ENCODE measurements at regions not wholly inside any gene's neighbourhood (a gene's known extent, or its start where the extent isn't known, plus 50 kb on each side); places are given as distances from the start of the nearest gene placed in this dataset.

DNA sequence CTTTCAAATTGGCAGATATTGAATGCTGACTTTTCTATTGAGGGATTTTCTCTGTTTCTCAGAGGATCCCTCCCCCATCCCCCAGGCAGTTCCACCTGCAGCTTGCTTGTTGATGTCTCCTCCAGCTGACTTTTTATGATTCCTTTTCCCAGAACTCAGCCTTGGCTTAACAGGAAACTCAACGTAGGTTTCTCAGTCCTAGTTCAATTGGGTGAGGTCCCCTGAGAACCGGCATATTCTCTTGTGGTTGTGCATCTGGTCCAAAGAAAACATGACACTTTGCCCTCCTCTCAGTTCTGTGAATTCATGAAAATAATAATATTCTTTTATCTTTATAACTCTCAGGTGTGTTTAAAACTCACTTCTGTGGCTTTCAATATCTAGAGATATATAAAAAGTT, 1222.1 kb downstream of the OTOL1 start:
- POLR2A ChIA-PET, result no interaction called here
- WGBS (ENCODE audit: insufficient coverage, low coverage, missing lambda C conversion rate), result 0% methylated on average over 2 of the region's 2 CpGs
- no peaks in the 10 kb centered on the region for H3K4me1 ChIP-seq (replicated peaks in 1 of 2; ENCODE audit: control insufficient read depth in 2 of 2, insufficient read depth in 2 of 2, low read length in 2 of 2)
- H3K4me2 ChIP-seq (ENCODE audit: insufficient read depth, low read length), result no peak overlapping the region
- in situ Hi-C loops (cut with MboI), result no loop called here
- BruUV-seq (replicated peaks), result no TSS peak
- H3K27ac ChIP-seq (ENCODE audit: extremely low read depth, low read depth, low read length), result no peak overlapping the region
- DNase-seq (ENCODE audit: extremely low read depth in 1 of 4, low spot score in 3 of 4), result no peak
- no peak overlapping the region for H3K4me3 ChIP-seq
- H3K36me3 ChIP-seq (ENCODE audit: control insufficient read depth, insufficient read depth, low read length), result no peaks in the 10 kb centered on the region
- no peak for ATAC-seq
- H4K20me1 ChIP-seq (replicated peaks; ENCODE audit: control insufficient read depth, insufficient read depth, low read length), result no peaks in the 10 kb centered on the region
- H2AFZ ChIP-seq (ENCODE audit: low read depth, low read length), result no peak overlapping the region
- CTCF ChIA-PET (ENCODE audit: low intra/inter-chr PET ratio), result no interaction called here
- FAIRE-seq, result no peak
- no peak overlapping the region for H3K9ac ChIP-seq (ENCODE audit: insufficient read depth in 1 of 2, low read depth in 2 of 2, low read length in 2 of 2)
- intact Hi-C loops (cut with micrococcal nuclease), result no loop called here
- H3K9me3 ChIP-seq (replicated peaks; ENCODE audit: control insufficient read depth, insufficient read depth, low read depth, low read length), result no peaks in the 10 kb centered on the region; the same call in 1 of the 2 replicates
- H3K9me1 ChIP-seq (ENCODE audit: control insufficient read depth, insufficient read depth, low read length), result no peaks in the 10 kb centered on the region
- H3K79me2 ChIP-seq (ENCODE audit: control insufficient read depth, insufficient read depth, low read length), result no peaks in the 10 kb centered on the region
- no peaks in the 10 kb centered on the region for H3K27me3 ChIP-seq (ENCODE audit: control insufficient read depth in 2 of 2, insufficient read depth in 2 of 2, low read length in 2 of 2)
- TF ChIP-seq TOE1 (IDR thresholded peaks at IDR 0.05; ENCODE audit: borderline replicate concordance) (no peak), TOE1 (CRISPR knock-in tag; IDR thresholded peaks at IDR 0.05; ENCODE audit: borderline replicate concordance, low read depth) (no peak), CEBPG (CRISPR knock-in tag; IDR thresholded peaks at IDR 0.05) (no peak), CEBPG (tag; conservative IDR thresholded peaks at IDR 0.05 in 1 of 2, IDR thresholded peaks at IDR 0.05 in 1 of 2) (no peak), CBX5 (IDR thresholded peaks at IDR 0.05; ENCODE audit: borderline replicate concordance, low read depth) (no peak), ZNF217 (CRISPR knock-in tag; IDR thresholded peaks at IDR 0.05) (no peak), SAFB2 (IDR thresholded peaks at IDR 0.05; ENCODE audit: borderline replicate concordance, low read depth, low read length, severe bottlenecking) (no peak), ZNF41 (CRISPR knock-in tag; conservative IDR thresholded peaks at IDR 0.05) (no peak)
- TF ChIP-seq, protein P1, sequence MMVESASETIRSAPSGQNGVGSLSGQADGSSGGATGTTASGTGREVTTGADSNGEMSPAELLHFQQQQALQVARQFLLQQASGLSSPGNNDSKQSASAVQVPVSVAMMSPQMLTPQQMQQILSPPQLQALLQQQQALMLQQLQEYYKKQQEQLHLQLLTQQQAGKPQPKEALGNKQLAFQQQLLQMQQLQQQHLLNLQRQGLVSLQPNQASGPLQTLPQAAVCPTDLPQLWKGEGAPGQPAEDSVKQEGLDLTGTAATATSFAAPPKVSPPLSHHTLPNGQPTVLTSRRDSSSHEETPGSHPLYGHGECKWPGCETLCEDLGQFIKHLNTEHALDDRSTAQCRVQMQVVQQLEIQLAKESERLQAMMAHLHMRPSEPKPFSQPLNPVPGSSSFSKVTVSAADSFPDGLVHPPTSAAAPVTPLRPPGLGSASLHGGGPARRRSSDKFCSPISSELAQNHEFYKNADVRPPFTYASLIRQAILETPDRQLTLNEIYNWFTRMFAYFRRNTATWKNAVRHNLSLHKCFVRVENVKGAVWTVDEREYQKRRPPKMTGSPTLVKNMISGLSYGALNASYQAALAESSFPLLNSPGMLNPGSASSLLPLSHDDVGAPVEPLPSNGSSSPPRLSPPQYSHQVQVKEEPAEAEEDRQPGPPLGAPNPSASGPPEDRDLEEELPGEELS (CRISPR knock-in tag; IDR thresholded peaks at IDR 0.05; ENCODE audit: borderline replicate concordance), result no peak
- TF ChIP-seq, protein P2, sequence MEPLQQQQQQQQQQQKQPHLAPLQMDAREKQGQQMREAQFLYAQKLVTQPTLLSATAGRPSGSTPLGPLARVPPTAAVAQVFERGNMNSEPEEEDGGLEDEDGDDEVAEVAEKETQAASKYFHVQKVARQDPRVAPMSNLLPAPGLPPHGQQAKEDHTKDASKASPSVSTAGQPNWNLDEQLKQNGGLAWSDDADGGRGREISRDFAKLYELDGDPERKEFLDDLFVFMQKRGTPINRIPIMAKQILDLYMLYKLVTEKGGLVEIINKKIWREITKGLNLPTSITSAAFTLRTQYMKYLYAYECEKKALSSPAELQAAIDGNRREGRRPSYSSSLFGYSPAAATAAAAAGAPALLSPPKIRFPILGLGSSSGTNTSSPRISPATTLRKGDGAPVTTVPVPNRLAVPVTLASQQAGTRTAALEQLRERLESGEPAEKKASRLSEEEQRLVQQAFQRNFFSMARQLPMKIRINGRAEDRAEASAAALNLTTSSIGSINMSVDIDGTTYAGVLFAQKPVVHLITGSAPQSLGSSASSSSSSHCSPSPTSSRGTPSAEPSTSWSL (CRISPR knock-in tag; IDR thresholded peaks at IDR 0.05; ENCODE audit: borderline replicate concordance), result no peak
- TF ChIP-seq, protein P3, sequence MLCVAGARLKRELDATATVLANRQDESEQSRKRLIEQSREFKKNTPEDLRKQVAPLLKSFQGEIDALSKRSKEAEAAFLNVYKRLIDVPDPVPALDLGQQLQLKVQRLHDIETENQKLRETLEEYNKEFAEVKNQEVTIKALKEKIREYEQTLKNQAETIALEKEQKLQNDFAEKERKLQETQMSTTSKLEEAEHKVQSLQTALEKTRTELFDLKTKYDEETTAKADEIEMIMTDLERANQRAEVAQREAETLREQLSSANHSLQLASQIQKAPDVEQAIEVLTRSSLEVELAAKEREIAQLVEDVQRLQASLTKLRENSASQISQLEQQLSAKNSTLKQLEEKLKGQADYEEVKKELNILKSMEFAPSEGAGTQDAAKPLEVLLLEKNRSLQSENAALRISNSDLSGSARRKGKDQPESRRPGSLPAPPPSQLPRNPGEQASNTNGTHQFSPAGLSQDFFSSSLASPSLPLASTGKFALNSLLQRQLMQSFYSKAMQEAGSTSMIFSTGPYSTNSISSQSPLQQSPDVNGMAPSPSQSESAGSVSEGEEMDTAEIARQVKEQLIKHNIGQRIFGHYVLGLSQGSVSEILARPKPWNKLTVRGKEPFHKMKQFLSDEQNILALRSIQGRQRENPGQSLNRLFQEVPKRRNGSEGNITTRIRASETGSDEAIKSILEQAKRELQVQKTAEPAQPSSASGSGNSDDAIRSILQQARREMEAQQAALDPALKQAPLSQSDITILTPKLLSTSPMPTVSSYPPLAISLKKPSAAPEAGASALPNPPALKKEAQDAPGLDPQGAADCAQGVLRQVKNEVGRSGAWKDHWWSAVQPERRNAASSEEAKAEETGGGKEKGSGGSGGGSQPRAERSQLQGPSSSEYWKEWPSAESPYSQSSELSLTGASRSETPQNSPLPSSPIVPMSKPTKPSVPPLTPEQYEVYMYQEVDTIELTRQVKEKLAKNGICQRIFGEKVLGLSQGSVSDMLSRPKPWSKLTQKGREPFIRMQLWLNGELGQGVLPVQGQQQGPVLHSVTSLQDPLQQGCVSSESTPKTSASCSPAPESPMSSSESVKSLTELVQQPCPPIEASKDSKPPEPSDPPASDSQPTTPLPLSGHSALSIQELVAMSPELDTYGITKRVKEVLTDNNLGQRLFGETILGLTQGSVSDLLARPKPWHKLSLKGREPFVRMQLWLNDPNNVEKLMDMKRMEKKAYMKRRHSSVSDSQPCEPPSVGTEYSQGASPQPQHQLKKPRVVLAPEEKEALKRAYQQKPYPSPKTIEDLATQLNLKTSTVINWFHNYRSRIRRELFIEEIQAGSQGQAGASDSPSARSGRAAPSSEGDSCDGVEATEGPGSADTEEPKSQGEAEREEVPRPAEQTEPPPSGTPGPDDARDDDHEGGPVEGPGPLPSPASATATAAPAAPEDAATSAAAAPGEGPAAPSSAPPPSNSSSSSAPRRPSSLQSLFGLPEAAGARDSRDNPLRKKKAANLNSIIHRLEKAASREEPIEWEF (CRISPR knock-in tag; IDR thresholded peaks at IDR 0.05), result no peak
- TF ChIP-seq, protein P4, sequence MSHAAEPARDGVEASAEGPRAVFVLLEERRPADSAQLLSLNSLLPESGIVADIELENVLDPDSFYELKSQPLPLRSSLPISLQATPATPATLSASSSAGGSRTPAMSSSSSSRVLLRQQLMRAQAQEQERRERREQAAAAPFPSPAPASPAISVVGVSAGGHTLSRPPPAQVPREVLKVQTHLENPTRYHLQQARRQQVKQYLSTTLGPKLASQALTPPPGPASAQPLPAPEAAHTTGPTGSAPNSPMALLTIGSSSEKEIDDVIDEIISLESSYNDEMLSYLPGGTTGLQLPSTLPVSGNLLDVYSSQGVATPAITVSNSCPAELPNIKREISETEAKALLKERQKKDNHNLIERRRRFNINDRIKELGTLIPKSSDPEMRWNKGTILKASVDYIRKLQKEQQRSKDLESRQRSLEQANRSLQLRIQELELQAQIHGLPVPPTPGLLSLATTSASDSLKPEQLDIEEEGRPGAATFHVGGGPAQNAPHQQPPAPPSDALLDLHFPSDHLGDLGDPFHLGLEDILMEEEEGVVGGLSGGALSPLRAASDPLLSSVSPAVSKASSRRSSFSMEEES (CRISPR knock-in tag; IDR thresholded peaks at IDR 0.05), result no peak
